CD14-positive monocyte (primary cell): ENCODE measurements at regions not wholly inside any gene's neighbourhood (a gene's known extent, or its start where the extent isn't known, plus 50 kb on each side); places are given as distances from the start of the nearest gene placed in this dataset.

Experiments
- DNase-seq, 3 donors: peaks; one replicate each; pipeline ENCODE4 v3.0.0-alpha.2; 2011 to 2022
- H2AFZ ChIP-seq: 2 replicates; pipeline ENCODE4 v1.6.0; 2012; ENCODE audit warnings: mild to moderate bottlenecking, low read depth, low read length, inconsistent platforms; ENCODE audit not compliant: insufficient read depth, poor library complexity, severe bottlenecking
- H3K27ac ChIP-seq, 2 donors: 1 replicate in 1 of 2; 2 replicates in 1 of 2; pipeline ENCODE4 v1.5.1; 2012 to 2013; ENCODE audit warnings: low read length in 2 of 2, control low read depth in 1 of 2, inconsistent platforms in 1 of 2, low read depth in 1 of 2, mild to moderate bottlenecking in 1 of 2
- H3K27me3 ChIP-seq, 2 donors: one replicate each; pipeline versions ENCODE4 v1.6.0 to v1.6.1; 2011 to 2013; ENCODE audit warnings: low read length in 2 of 2; ENCODE audit not compliant: control insufficient read depth in 2 of 2, insufficient read depth in 2 of 2
- H3K36me3 ChIP-seq, 2 donors: replicated peaks in 1 of 2; 1 replicate in 1 of 2; 2 replicates in 1 of 2; pipeline versions ENCODE4 v1.5.1 to v1.6.1; 2012 to 2013; ENCODE audit warnings: low read length in 2 of 2, control low read depth in 1 of 2, inconsistent platforms in 1 of 2, mild to moderate bottlenecking in 1 of 2; ENCODE audit not compliant: insufficient read depth in 2 of 2, control insufficient read depth in 1 of 2
- H3K4me1 ChIP-seq, 2 donors: 1 replicate in 1 of 2; 2 replicates in 1 of 2; pipeline versions ENCODE4 v1.5.1 to v1.6.1; 2012 to 2013; ENCODE audit warnings: low read length in 2 of 2, control low read depth in 1 of 2, inconsistent platforms in 1 of 2, mild to moderate bottlenecking in 1 of 2, moderate library complexity in 1 of 2; ENCODE audit not compliant: insufficient read depth in 2 of 2, control insufficient read depth in 1 of 2
- H3K4me2 ChIP-seq: replicated peaks from 2 replicates; pipeline ENCODE3; 2012; ENCODE audit warnings: low read length, moderate library complexity, mild to moderate bottlenecking; ENCODE audit not compliant: poor library complexity, severe bottlenecking; ENCODE audit errors: extremely low read depth
- H3K4me3 ChIP-seq, 3 experiments: fragments of 200-600 bp in 1 of 3; sonication (generic) in 1 of 3; replicated peaks in 1 of 3; 1 replicate in 2 of 3; 2 replicates in 1 of 3; pipeline ENCODE4 v1.5.1; 2011 to 2013; ENCODE audit warnings: low read length in 3 of 3, mild to moderate bottlenecking in 3 of 3, control low read depth in 2 of 3, low read depth in 2 of 3, inconsistent platforms in 1 of 3, moderate library complexity in 1 of 3
- H3K79me2 ChIP-seq: 2 replicates; pipeline ENCODE4 v1.6.0; 2012; ENCODE audit warnings: mild to moderate bottlenecking, control low read depth, inconsistent platforms, low read length, moderate library complexity; ENCODE audit not compliant: insufficient read depth
- H3K9ac ChIP-seq: 2 replicates; pipeline ENCODE4 v1.6.0; 2017; ENCODE audit warnings: low read length, mild to moderate bottlenecking; ENCODE audit not compliant: insufficient read depth, poor library complexity, severe bottlenecking
- H3K9me3 ChIP-seq, 2 donors: replicated peaks in 1 of 2; 1 replicate in 1 of 2; 2 replicates in 1 of 2; pipeline versions ENCODE4 v1.5.1 to v1.6.1; 2012 to 2013; ENCODE audit warnings: low read length in 2 of 2, control low read depth in 1 of 2; ENCODE audit not compliant: control insufficient read depth in 1 of 2, insufficient read depth in 1 of 2
- H4K20me1 ChIP-seq: 2 replicates; pipeline ENCODE4 v1.6.0; 2012; ENCODE audit warnings: mild to moderate bottlenecking, low read length, control low read depth, moderate library complexity; ENCODE audit not compliant: insufficient read depth
- H3K27ac Mint-ChIP-seq, 7 donors: one replicate each; pipeline ENCODE4 v1.8.0; 2020; ENCODE audit warnings: mild to moderate bottlenecking in 7 of 7, mixed read lengths in 7 of 7, moderate library complexity in 6 of 7, inconsistent platforms in 2 of 7
- H3K27me3 Mint-ChIP-seq, 3 donors: one replicate each; pipeline ENCODE4 v1.8.0; 2021 to 2022; ENCODE audit warnings: low read depth in 3 of 3, mild to moderate bottlenecking in 3 of 3, mixed read lengths in 3 of 3, moderate library complexity in 3 of 3, inconsistent platforms in 1 of 3
- H3K36me3 Mint-ChIP-seq, 2 donors: one replicate each; pipeline ENCODE4 v1.8.0; 2020; ENCODE audit warnings: mixed read lengths in 2 of 2, inconsistent platforms in 1 of 2, mild to moderate bottlenecking in 1 of 2
- H3K4me1 Mint-ChIP-seq: one replicate; pipeline ENCODE4 v1.8.0; 2020; ENCODE audit warnings: mild to moderate bottlenecking, mixed read lengths
- H3K4me3 Mint-ChIP-seq, 2 donors: one replicate each; pipeline ENCODE4 v1.8.0; 2020; ENCODE audit warnings: mild to moderate bottlenecking in 2 of 2, mixed read lengths in 2 of 2, moderate library complexity in 1 of 2
- H3K9me3 Mint-ChIP-seq, 7 donors: one replicate each; pipeline ENCODE4 v1.8.0; 2020 to 2022; ENCODE audit warnings: mixed read lengths in 7 of 7, mild to moderate bottlenecking in 6 of 7, moderate library complexity in 6 of 7, inconsistent platforms in 2 of 7
- CTCF ChIP-seq: fragments of 200-600 bp; IDR thresholded peaks from one replicate; pipeline ENCODE4 v1.8.0; 2022; ENCODE audit warnings: antibody characterized with exemption, mild to moderate bottlenecking
- WGBS: methylation state at CpG from one replicate; pipeline ENCODE4 v1.1.5; 2013; ENCODE audit warnings: missing lambda C conversion rate; ENCODE audit not compliant: insufficient coverage; 5-methylcytosine and 5-hydroxymethylcytosine counted together
- intact Hi-C, 2 donors: fragments of 100-400 bp; cut with micrococcal nuclease; formaldehyde crosslinking; loops; one replicate each; pipeline versions ENCODE4 v1.15.0 to v1.15.1; 2023

- Histone ChIP-seq H3K27ac (no peak overlapping the region), H3K4me3 (no peak overlapping the region), H2AFZ (no peak overlapping the region), H4K20me1 (no peaks in the 10 kb centered on the region), H3K36me3 (no peaks in the 10 kb centered on the region), H3K79me2 (no peaks in the 10 kb centered on the region), H3K27me3 (no peaks in the 10 kb centered on the region), H3K9me3 (peaks cover 9 to 10% of the 10 kb centered on the region in 2 donors), H3K4me2 (no peak overlapping the region), H3K9ac (no peak overlapping the region), H3K4me1 (no peaks in the 10 kb centered on the region)
- no peak for DNase-seq
- TF ChIP-seq CTCF, result no peak
- no peak overlapping the region for H3K27ac Mint-ChIP-seq
- intact Hi-C loops, result no loop called here
- 20% methylated on average over 1 of the region's 6 CpGs for WGBS
- H3K27me3 Mint-ChIP-seq, result peaks cover 0 to 2% (median 0%) of the 10 kb centered on the region in 3 donors
- H3K4me1 Mint-ChIP-seq, result no peaks in the 10 kb centered on the region
- H3K36me3 Mint-ChIP-seq, result no peaks in the 10 kb centered on the region
- no peak overlapping the region for H3K4me3 Mint-ChIP-seq
- peaks cover 11 to 22% (median 14%) of the 10 kb centered on the region in 7 donors for H3K9me3 Mint-ChIP-seq
Measured at GRCh38 chr9:81305561-81306182, 383.7 kb downstream of the TLE1 start.

DNA sequence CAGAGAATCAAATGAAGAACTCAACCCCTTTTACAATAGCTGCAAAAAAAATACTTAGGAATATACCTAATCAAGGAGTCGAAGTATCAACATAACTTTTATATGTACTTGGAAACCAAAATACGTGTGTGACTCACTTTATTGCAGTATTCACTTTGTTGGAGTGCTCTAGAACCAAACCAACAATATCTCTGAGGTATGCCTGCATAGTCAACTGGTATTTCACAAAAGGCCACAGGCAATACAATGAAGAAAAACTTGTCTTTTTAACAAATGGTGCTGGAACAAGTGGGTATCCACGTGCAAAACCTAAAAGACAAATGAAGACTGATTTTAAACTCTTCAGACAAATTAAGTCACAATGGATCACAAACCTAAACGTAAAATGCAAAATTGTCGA lies 385.7 kb downstream of the TLE1 start:
- H3K4me1 Mint-ChIP-seq, result no peaks in the 10 kb centered on the region
- H3K4me3 Mint-ChIP-seq, result no peak overlapping the region
- H2AFZ ChIP-seq, result no peak overlapping the region
- no peaks in the 10 kb centered on the region for H3K36me3 ChIP-seq
- H3K4me1 ChIP-seq, result no peaks in the 10 kb centered on the region
- peaks cover 0 to 2% (median 0%) of the 10 kb centered on the region in 3 donors for H3K27me3 Mint-ChIP-seq
- intact Hi-C loops, result no loop called here
- H3K9me3 Mint-ChIP-seq, result peaks cover 11 to 19% (median 15%) of the 10 kb centered on the region in 7 donors
- no peaks in the 10 kb centered on the region for H3K79me2 ChIP-seq
- no peak for DNase-seq
- H3K4me2 ChIP-seq, result no peak overlapping the region
- no peak overlapping the region for H3K27ac Mint-ChIP-seq
- peaks cover 9 to 14% of the 10 kb centered on the region in 2 donors for H3K9me3 ChIP-seq
- TF ChIP-seq CTCF, result no peak
- no peaks in the 10 kb centered on the region for H3K36me3 Mint-ChIP-seq
- no peak overlapping the region for H3K4me3 ChIP-seq
- H3K27ac ChIP-seq, result no peak overlapping the region
- H3K9ac ChIP-seq, result no peak overlapping the region
- WGBS, result 84% methylated on average over 3 of the region's 5 CpGs
- H3K27me3 ChIP-seq, result no peaks in the 10 kb centered on the region
- no peaks in the 10 kb centered on the region for H4K20me1 ChIP-seq
